ENCODE measurements at regions not wholly inside any gene's neighbourhood (a gene's known extent, or its start where the extent isn't known, plus 50 kb on each side); places are given as distances from the start of the nearest gene placed in this dataset.

DNA sequence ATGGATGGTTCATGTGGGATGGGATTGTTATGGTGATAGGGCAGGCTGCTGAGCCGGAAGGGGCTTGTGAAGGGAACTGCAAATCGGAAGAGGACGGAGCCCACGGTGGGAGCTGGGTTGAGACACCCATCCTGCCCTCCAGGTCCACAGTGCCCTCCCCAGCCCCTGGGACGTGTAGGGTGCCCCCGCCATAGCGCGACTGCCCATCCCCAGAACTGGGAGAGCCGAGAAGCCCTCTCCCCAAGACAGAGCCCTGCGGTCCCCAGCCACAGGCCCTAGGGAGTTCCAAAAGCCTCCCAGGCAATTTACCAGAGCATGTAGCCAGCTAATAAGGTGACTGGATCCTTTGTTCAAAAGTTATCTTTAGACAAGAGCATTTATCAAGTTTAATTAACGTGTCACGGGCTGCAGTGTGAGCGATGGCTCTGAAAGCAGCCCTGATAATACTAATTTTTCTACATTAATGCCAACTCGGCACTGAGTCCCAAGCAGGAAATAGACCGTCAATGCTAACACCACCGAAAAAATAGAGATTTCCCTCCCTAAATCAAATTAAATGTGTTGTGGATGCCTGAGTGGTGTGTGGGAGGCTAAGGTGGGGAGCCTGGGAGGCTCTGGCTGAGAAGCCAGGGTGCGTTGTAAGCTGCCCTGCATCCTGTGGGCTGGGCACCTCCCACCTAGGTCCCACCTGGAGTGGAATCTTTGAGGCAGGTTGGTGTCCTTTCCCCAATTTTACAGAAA is 76.8 kb upstream of the RTL6 start:
- TF ChIP-seq, protein P1, sequence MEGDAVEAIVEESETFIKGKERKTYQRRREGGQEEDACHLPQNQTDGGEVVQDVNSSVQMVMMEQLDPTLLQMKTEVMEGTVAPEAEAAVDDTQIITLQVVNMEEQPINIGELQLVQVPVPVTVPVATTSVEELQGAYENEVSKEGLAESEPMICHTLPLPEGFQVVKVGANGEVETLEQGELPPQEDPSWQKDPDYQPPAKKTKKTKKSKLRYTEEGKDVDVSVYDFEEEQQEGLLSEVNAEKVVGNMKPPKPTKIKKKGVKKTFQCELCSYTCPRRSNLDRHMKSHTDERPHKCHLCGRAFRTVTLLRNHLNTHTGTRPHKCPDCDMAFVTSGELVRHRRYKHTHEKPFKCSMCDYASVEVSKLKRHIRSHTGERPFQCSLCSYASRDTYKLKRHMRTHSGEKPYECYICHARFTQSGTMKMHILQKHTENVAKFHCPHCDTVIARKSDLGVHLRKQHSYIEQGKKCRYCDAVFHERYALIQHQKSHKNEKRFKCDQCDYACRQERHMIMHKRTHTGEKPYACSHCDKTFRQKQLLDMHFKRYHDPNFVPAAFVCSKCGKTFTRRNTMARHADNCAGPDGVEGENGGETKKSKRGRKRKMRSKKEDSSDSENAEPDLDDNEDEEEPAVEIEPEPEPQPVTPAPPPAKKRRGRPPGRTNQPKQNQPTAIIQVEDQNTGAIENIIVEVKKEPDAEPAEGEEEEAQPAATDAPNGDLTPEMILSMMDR (IDR thresholded peaks at IDR 0.05): no peak
- TF ChIP-seq POLR2A (IDR thresholded peaks at IDR 0.05): no peak
- Histone ChIP-seq H3K4me1 (no peaks in the 10 kb centered on the region), H3K27me3 (no peaks in the 10 kb centered on the region), H3K9me3 (no peaks in the 10 kb centered on the region), H3K4me3 (no peak overlapping the region), H3K36me3 (no peaks in the 10 kb centered on the region), H3K27ac (no peak overlapping the region)
- peak in 2 of 3 donors; percentile 15 to 22 for DNase-seq

DNA sequence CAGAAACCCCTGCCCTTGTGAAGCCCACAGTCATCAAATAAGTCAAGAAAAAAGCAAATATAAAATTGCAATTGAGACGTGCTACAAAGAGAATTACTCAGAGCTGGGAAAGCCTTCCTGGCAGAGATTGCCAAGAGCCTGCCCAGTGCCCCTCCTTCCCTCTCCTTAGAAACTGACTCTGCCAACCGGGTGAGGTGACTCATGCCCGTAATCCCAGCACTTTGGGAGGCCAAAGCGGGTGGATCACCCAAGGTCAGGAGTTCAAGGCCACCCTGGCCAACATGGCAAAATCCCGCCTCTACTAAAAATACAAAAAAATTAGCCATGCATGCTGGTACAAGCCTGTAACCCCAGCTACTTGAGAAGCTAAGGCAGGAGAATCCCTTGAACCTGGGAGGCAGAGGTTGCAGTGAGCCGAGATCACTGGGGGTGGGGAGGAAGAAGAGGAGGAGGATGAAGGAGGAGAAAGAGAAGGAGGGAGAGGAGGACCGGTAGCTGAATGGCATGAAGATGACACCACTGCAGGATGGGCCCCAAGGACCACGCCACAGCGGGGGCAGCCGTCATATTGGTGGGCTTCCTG is 76.1 kb upstream of the RTL6 start:
- Histone ChIP-seq H3K36me3 (no peaks in the 10 kb centered on the region), H3K27me3 (no peaks in the 10 kb centered on the region), H3K4me3 (no peak overlapping the region), H3K9me3 (no peaks in the 10 kb centered on the region), H3K27ac (no peak overlapping the region), H3K4me1 (no peaks in the 10 kb centered on the region)
- TF ChIP-seq POLR2A (IDR thresholded peaks at IDR 0.05): no peak
- TF ChIP-seq, protein P1 (IDR thresholded peaks at IDR 0.05): no peak
- DNase-seq: peak in 1 of 3 donors; percentile 41

DNA sequence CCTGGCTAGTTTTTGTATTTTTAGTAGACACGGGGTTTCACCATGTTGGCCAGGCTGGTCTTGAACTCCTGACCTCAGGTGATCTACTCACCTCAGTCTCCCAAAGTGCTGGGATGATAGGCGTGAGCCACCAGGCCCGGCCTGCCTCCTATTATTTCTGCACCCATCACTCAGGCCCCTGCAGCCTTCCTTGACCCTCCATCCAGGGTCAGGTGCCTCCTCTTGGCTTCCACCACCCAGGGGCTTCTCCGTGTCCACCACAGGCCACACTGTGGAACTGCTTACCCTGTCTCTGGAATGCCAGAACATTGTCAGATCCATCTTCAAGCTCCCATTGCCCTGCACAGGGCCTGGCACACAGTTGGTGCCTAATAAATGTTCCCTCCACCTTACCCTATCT is 75.4 kb upstream of the RTL6 start:
- TF ChIP-seq, protein P1 (IDR thresholded peaks at IDR 0.05): no peak
- no peak for TF ChIP-seq POLR2A (IDR thresholded peaks at IDR 0.05)
- H3K4me3 ChIP-seq: no peak overlapping the region
- no peaks in the 10 kb centered on the region for H3K4me1 ChIP-seq
- H3K27ac ChIP-seq: no peak overlapping the region
- DNase-seq: peak in 1 of 3 donors; percentile 11
- H3K27me3 ChIP-seq: no peaks in the 10 kb centered on the region
- no peaks in the 10 kb centered on the region for H3K36me3 ChIP-seq
- no peaks in the 10 kb centered on the region for H3K9me3 ChIP-seq

DNA sequence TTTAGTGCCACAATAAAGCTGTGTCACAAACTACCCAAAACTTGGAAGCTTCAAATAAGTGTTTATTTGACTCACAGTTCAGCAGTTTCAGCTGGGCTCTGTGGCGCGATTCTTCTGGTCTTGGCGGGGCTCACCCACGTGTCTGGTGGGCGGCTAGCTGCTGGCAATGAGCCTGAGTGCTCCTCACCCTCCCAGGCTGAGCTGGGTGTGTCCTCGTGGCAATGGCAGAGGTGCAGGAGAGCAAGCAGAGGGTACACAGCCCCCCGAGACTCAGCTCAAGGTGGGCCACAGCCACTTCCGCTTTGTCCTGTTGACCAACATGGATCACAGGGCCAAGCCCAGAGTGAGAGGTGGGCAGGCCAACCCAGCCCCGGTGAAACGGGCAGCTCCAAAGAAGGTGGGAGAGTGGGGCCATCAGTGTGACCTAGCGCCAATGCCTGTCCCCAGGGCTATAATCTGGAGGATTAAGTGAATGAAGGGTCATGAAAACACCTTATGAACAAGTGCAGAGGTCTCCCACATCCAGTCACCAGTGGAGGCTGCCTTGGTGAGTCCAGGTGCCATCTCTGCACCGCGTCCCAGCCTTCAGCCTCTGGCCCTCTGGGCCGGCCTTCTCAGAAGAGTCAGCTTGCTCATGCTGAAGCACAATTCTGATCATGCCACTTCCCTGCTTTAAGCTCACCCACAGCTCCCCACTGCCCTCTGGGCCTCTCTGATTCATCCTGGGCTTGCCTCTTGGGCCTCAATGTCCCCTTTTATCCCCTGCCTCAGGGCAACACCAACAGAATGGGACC is 74.6 kb upstream of the RTL6 start:
- Histone ChIP-seq H3K4me3 (no peak overlapping the region), H3K27ac (no peak overlapping the region), H3K4me1 (no peaks in the 10 kb centered on the region), H3K36me3 (no peaks in the 10 kb centered on the region), H3K9me3 (no peaks in the 10 kb centered on the region), H3K27me3 (no peaks in the 10 kb centered on the region)
- DNase-seq: peak in 2 of 3 donors; percentile 29 to 31
- TF ChIP-seq POLR2A (IDR thresholded peaks at IDR 0.05): no peak
- TF ChIP-seq, protein P1 (IDR thresholded peaks at IDR 0.05): no peak

DNA sequence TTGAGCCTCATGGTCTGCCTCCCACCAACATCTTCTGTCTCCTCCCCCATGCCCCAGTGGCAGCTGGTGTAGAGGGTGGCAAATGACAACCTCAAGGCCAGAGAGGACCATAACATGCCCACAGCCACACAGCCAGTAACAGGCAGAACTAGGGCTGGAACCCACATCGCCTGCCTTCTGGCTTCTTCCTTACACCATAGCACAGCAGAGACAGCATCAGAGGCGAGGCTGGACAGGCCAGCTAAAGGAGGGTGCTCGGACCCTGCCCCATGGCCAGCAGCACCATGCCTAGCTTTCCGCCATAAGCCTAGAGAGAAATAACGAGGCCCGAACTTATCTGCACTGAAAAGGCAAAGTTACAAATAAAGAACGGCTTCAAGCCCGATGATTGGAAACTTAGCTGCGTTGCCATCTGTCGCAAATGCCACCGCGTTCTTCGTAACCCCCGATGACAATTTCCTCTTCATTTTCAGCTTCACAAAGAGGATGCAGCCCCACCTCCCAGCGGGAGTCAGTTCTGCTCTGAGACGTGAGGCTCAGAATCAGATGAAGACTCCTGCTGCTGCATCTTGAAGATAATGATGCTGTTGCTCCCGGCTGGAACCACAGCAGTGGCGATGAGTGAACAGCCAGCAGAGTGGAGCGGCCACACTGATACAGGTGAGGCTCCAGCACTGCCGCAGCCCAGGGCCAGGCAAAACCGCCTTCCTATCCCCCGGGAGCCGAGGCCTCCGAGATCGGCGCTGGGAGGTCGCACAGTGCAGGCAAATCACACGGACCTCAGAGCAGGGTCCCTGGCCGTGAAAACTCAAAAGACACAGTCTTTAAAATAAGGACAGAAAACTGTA is 73.8 kb upstream of the RTL6 start:
- Histone ChIP-seq H3K36me3 (no peaks in the 10 kb centered on the region), H3K27ac (no peak overlapping the region), H3K4me1 (no peaks in the 10 kb centered on the region), H3K9me3 (no peaks in the 10 kb centered on the region), H3K27me3 (no peaks in the 10 kb centered on the region), H3K4me3 (no peak overlapping the region)
- TF ChIP-seq, protein P1 (IDR thresholded peaks at IDR 0.05): no peak
- no peak for TF ChIP-seq POLR2A (IDR thresholded peaks at IDR 0.05)
- peak in 1 of 3 donors; percentile 39 for DNase-seq

Measured in Peyer's patch (tissue), 4 donors.